Thoracic aorta (tissue), 2 donors: ENCODE measurements at regions not wholly inside any gene's neighbourhood (a gene's known extent, or its start where the extent isn't known, plus 50 kb on each side); places are given as distances from the start of the nearest gene placed in this dataset.

Source experiments
- ATAC-seq: fragments of 150-250 bp; one replicate; pipeline ENCODE4 v1.8.0; 2017; ENCODE audit warnings: low read depth; ENCODE audit not compliant: insufficient number of reproducible peaks, low FRiP score
- DNase-seq: peaks from one replicate; pipeline ENCODE4 v3.0.0-alpha.2; 2020; ENCODE audit warnings: low spot score
- H3K27ac ChIP-seq, 2 donors: fragments of 200-600 bp; sonication (generic); 1 replicate in 1 of 2; 2 replicates in 1 of 2; pipeline ENCODE4 v1.5.1; 2016; ENCODE audit warnings: mild to moderate bottlenecking in 2 of 2, moderate library complexity in 2 of 2
- H3K27me3 ChIP-seq: fragments of 200-600 bp; sonication (generic); replicated peaks from 2 replicates; pipeline ENCODE4 v1.6.0; 2016; ENCODE audit warnings: mild to moderate bottlenecking; ENCODE audit not compliant: insufficient read depth
- H3K36me3 ChIP-seq: fragments of 200-600 bp; sonication (generic); one replicate; pipeline ENCODE4 v1.5.1; 2016
- H3K4me1 ChIP-seq, 2 donors: fragments of 200-600 bp; sonication (generic); 1 replicate in 1 of 2; 2 replicates in 1 of 2; pipeline versions ENCODE4 v1.5.1 to v1.6.0; 2016; ENCODE audit warnings: low read depth in 2 of 2, mild to moderate bottlenecking in 1 of 2; ENCODE audit not compliant: control insufficient read depth in 1 of 2
- H3K4me3 ChIP-seq: fragments of 200-600 bp; sonication (generic); 2 replicates; pipeline ENCODE4 v1.5.1; 2016; ENCODE audit warnings: mild to moderate bottlenecking
- H3K9me3 ChIP-seq: fragments of 200-600 bp; sonication (generic); 2 replicates; pipeline ENCODE4 v1.5.1; 2016
- CTCF ChIP-seq: fragments of 200-600 bp; sonication (generic); IDR thresholded peaks from one replicate; pipeline ENCODE4 v1.5.1; 2019; ENCODE audit warnings: antibody characterized with exemption

GRCh38 chr1:39098546-39099250, 72.5 kb downstream of the NDUFS5 start:
- ATAC-seq (peak; percentile 86), DNase-seq (peak; percentile 71)
- H3K4me3 ChIP-seq, result no peak overlapping the region
- H3K27ac ChIP-seq, result no peak overlapping the region
- peak; percentile 80 for TF ChIP-seq CTCF
- H3K9me3 ChIP-seq, result no peaks in the 10 kb centered on the region
- peaks cover 0 to 12% of the 10 kb centered on the region in 2 donors for H3K4me1 ChIP-seq
- H3K27me3 ChIP-seq, result no peaks in the 10 kb centered on the region
- H3K36me3 ChIP-seq, result no peaks in the 10 kb centered on the region

GRCh38 chr1:39102537-39103327, 76.6 kb downstream of the NDUFS5 start:
- no peak overlapping the region for H3K27ac ChIP-seq
- H3K27me3 ChIP-seq, result no peaks in the 10 kb centered on the region
- peak; percentile 82 for TF ChIP-seq CTCF
- H3K36me3 ChIP-seq, result no peaks in the 10 kb centered on the region
- H3K4me1 ChIP-seq, result peaks cover 16 to 34% of the 10 kb centered on the region in 2 donors
- DNase-seq (no peak), ATAC-seq (peak; percentile 16)
- no peaks in the 10 kb centered on the region for H3K9me3 ChIP-seq
- no peak overlapping the region for H3K4me3 ChIP-seq

GRCh38 chr1:39103328-39104157, 77.4 kb downstream of the NDUFS5 start:
- H3K4me3 ChIP-seq, result no peak overlapping the region
- H3K9me3 ChIP-seq, result no peaks in the 10 kb centered on the region
- no peaks in the 10 kb centered on the region for H3K36me3 ChIP-seq
- DNase-seq (no peak), ATAC-seq (no peak)
- H3K27me3 ChIP-seq, result no peaks in the 10 kb centered on the region
- H3K4me1 ChIP-seq, result peaks cover 21 to 38% of the 10 kb centered on the region in 2 donors
- H3K27ac ChIP-seq, result peak overlapping the region in 1 of 2 donors; percentile 93
- TF ChIP-seq CTCF, result no peak

GRCh38 chr1:39104158-39105060, 78.3 kb downstream of the NDUFS5 start:
- Histone ChIP-seq H3K36me3 (no peaks in the 10 kb centered on the region), H3K27ac (peak overlapping the region; percentile 93 to 95), H3K4me1 (peaks cover 21 to 46% of the 10 kb centered on the region in 2 donors), H3K4me3 (peak overlapping the region; percentile 86), H3K9me3 (no peaks in the 10 kb centered on the region), H3K27me3 (no peaks in the 10 kb centered on the region)
- ATAC-seq, result peak; percentile 2
- TF ChIP-seq CTCF, result no peak
- DNase-seq, result no peak
